Lung (tissue), 11 donors: ENCODE measurements at regions not wholly inside any gene's neighbourhood (a gene's known extent, or its start where the extent isn't known, plus 50 kb on each side); places are given as distances from the start of the nearest gene placed in this dataset.

ENCODE experiments used
- ATAC-seq: fragments of 200-7000 bp; cut with Tn5 transposase; one replicate; pipeline ENCODE4 v1.9.1; 2020; ENCODE audit warnings: moderate number of reproducible peaks; ENCODE audit not compliant: insufficient read depth, low FRiP score
- DNase-seq, 3 donors: peaks; one replicate each; pipeline ENCODE4 v3.0.0-alpha.2; 2013 to 2017
- H3K27ac ChIP-seq, 2 donors: one replicate each; pipeline ENCODE4 v1.5.1; 2013; ENCODE audit warnings: mild to moderate bottlenecking in 2 of 2, moderate library complexity in 2 of 2, control low read depth in 1 of 2, inconsistent platforms in 1 of 2, low read depth in 1 of 2, low read length in 1 of 2
- H3K27me3 ChIP-seq, 3 donors: one replicate each; pipeline ENCODE4 v1.5.1; 2013; ENCODE audit warnings: low read length in 2 of 3; ENCODE audit not compliant: control insufficient read depth in 3 of 3, insufficient read depth in 3 of 3
- H3K36me3 ChIP-seq, 4 donors: one replicate each; pipeline ENCODE4 v1.5.1; 2013; ENCODE audit warnings: low read length in 4 of 4, mild to moderate bottlenecking in 1 of 4, moderate library complexity in 1 of 4; ENCODE audit not compliant: control insufficient read depth in 4 of 4, insufficient read depth in 4 of 4
- H3K4me1 ChIP-seq, 5 donors: one replicate each; pipeline ENCODE4 v1.5.1; 2013; ENCODE audit warnings: low read length in 5 of 5, mild to moderate bottlenecking in 2 of 5, moderate library complexity in 1 of 5; ENCODE audit not compliant: control insufficient read depth in 5 of 5, insufficient read depth in 5 of 5
- H3K4me3 ChIP-seq: one replicate; pipeline ENCODE4 v1.5.1; 2013; ENCODE audit warnings: mild to moderate bottlenecking, control low read depth, moderate library complexity
- H3K9ac ChIP-seq, 2 donors: one replicate each; pipeline ENCODE4 v1.5.1; 2013; ENCODE audit warnings: low read length in 2 of 2, control low read depth in 1 of 2; ENCODE audit not compliant: insufficient read depth in 1 of 2
- H3K9me3 ChIP-seq, 4 donors: one replicate each; pipeline ENCODE4 v1.5.1; 2013; ENCODE audit warnings: low read length in 3 of 4, mild to moderate bottlenecking in 1 of 4, moderate library complexity in 1 of 4; ENCODE audit not compliant: control insufficient read depth in 4 of 4, insufficient read depth in 3 of 4
- whole genome bisulfite sequencing, 2 donors: extraction: QIAGEN DNeasy Blood & Tissue Kit; methylation state at CpG; one replicate each; pipeline ENCODE4 v1.1.7; 2013; 5-methylcytosine and 5-hydroxymethylcytosine counted together
- TF ChIP-seq, protein P1 (sequence below): IDR thresholded peaks from 2 replicates; pipeline ENCODE4 v1.5.1; 2012; ENCODE audit warnings: mild to moderate bottlenecking; ENCODE audit errors: control extremely low read depth, extremely low read depth
- donor health status: control.
- donor health status: control.
- donor health status: Bipolar disorder and iron deficiency.
- donor health status: healthy.
- donor health status: DM: yes; HTN: yes; CAD: no.

DNA sequence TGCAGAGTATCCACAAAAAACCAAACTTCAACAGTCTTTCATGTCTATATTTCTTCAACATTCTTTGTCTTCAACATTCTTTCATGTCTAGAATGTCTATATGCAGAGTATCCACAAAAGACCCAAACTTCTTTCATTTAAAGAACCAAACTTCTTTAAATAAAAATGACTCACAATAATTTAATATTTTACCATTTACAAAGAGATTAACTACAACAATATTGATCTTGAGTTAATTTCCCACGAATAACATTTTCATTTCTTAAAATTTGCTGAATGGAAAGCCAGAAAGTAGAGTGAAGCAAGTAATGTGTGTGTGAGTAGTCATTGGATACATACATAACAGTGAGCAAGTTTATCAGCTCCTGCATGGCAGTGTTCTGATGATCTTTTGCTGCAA is 1069.7 kb downstream of the EFNB2 start, which contains the start of gene DAOA:
Gene DAOA (plus strand): TSS at position 301 of the 400 bp plus-strand sequence.
- H3K27ac ChIP-seq, result no peak within 1 kb of the TSS
- H3K36me3 ChIP-seq, result no peaks in the 10 kb centered on the region
- WGBS, 2 donors, result 81 to 82% methylated on average over 1 of the region's 1 CpG
- no peaks in the 10 kb centered on the region for H3K27me3 ChIP-seq
- no peak for DNase-seq
- H3K4me1 ChIP-seq, result peaks cover 0 to 19% (median 0%) of the 10 kb centered on the region in 5 donors
- TF ChIP-seq, protein P1, sequence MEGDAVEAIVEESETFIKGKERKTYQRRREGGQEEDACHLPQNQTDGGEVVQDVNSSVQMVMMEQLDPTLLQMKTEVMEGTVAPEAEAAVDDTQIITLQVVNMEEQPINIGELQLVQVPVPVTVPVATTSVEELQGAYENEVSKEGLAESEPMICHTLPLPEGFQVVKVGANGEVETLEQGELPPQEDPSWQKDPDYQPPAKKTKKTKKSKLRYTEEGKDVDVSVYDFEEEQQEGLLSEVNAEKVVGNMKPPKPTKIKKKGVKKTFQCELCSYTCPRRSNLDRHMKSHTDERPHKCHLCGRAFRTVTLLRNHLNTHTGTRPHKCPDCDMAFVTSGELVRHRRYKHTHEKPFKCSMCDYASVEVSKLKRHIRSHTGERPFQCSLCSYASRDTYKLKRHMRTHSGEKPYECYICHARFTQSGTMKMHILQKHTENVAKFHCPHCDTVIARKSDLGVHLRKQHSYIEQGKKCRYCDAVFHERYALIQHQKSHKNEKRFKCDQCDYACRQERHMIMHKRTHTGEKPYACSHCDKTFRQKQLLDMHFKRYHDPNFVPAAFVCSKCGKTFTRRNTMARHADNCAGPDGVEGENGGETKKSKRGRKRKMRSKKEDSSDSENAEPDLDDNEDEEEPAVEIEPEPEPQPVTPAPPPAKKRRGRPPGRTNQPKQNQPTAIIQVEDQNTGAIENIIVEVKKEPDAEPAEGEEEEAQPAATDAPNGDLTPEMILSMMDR, result no peak
- no peak for ATAC-seq
- no peak within 1 kb of the TSS for H3K4me3 ChIP-seq
- peaks cover 0 to 2% (median 0%) of the 10 kb centered on the region in 4 donors for H3K9me3 ChIP-seq
- no peak within 1 kb of the TSS for H3K9ac ChIP-seq

DNA sequence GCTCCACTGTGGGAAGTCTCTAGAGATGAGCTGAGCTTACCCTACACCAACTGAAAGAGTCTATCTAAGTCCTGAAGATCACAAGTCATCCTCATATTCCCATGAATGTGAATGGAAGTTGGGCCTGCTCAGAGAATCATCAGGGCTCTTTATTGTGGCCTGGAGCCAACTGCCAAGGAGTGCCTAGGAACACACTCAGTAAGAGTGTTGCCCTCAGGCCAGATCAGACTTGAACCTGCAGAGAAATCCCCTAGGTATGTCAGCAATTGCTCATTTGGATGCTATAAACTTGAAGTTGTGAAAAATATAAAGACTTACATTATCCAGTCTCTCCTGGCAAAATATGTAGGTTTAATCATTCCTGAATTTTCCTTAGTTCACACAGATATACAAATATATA is 1070.2 kb downstream of the EFNB2 start:
- Histone ChIP-seq H3K4me3 (no peak overlapping the region), H3K9ac (no peak overlapping the region), H3K4me1 (peaks cover 0 to 22% (median 0%) of the 10 kb centered on the region in 5 donors), H3K27ac (no peak overlapping the region), H3K9me3 (peaks cover 0 to 2% (median 0%) of the 10 kb centered on the region in 4 donors), H3K36me3 (no peaks in the 10 kb centered on the region), H3K27me3 (no peaks in the 10 kb centered on the region)
- DNase-seq, result no peak
- ATAC-seq, result no peak
- TF ChIP-seq, protein P1, result no peak

DNA sequence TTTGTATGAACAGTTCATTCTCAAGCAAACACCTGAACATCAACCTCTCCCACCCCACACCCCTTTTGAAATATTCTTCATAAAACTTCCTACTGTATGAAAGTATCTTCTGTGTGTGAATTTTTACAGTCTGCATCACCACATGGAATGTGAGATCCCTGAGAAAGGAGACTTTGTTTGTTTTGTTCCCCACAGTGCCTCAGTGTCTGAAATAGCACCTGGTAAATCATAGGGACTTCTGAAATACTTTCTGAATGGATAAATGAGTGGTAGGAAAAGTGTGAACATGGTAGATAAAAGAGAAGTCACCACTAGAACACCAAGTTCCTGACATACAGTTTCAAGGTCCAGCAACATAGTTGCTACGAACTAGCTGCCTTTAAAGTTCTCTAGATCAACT is 1071.2 kb downstream of the EFNB2 start:
- Histone ChIP-seq H3K27me3 (no peaks in the 10 kb centered on the region), H3K4me3 (no peak overlapping the region), H3K9me3 (peaks cover 0 to 2% (median 0%) of the 10 kb centered on the region in 4 donors), H3K9ac (no peak overlapping the region), H3K27ac (no peak overlapping the region), H3K36me3 (no peaks in the 10 kb centered on the region), H3K4me1 (peaks cover 0 to 22% (median 0%) of the 10 kb centered on the region in 5 donors)
- 92 to 96% methylated on average over 1 of the region's 1 CpG for WGBS, 2 donors
- TF ChIP-seq, protein P1, result no peak
- ATAC-seq, result no peak
- no peak for DNase-seq

DNA sequence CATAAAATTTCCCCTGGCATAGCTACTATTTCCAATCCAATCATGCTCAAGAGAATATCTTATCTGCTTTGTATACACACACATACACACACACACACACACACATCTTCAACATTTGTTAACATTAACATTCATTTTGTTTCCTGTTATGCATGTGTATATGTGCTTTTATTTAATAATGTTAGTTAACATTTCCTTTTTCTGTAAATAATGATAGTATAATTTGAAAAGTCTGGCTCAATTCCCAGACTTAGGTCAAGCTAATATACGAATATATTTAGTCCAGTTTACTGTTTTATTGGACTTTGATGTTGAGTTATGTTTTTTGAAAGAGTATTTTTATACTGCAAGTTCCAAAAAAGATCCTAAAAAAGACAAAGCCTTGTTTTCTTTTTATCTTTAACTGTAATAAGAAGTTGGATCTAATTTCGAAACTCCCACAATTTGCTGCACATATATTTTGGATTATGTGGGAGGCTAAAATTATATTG is 1072.4 kb downstream of the EFNB2 start:
- Histone ChIP-seq H3K9me3 (peaks cover 0 to 2% (median 0%) of the 10 kb centered on the region in 4 donors), H3K36me3 (no peaks in the 10 kb centered on the region)

More for the DNA sequence above, 1072.4 kb downstream of the EFNB2 start:
- Histone ChIP-seq H3K4me3 (no peak overlapping the region), H3K27me3 (no peaks in the 10 kb centered on the region), H3K9ac (no peak overlapping the region), H3K4me1 (peaks cover 0 to 22% (median 0%) of the 10 kb centered on the region in 5 donors), H3K27ac (no peak overlapping the region)
- TF ChIP-seq, protein P1, result no peak
- ATAC-seq (no peak), DNase-seq (peak; percentile 39 to 98 (median 97))
- 35 to 47% methylated on average over 2 of the region's 2 CpGs for WGBS, 2 donors
